DND-41 (cell line): ENCODE measurements at regions not wholly inside any gene's neighbourhood (a gene's known extent, or its start where the extent isn't known, plus 50 kb on each side); places are given as distances from the start of the nearest gene placed in this dataset.

ENCODE experiments used
- ATAC-seq: fragments of 200-7000 bp; cut with Tn5 transposase; 3 replicates; pipeline ENCODE4 v1.9.1; 2021; ENCODE audit warnings: low read depth; ENCODE audit not compliant: insufficient read depth
- DNase-seq: peaks from one replicate; pipeline ENCODE4 v3.0.0-alpha.2; 2020
- H2AFZ ChIP-seq: 2 replicates; pipeline ENCODE4 v1.6.0; 2012; ENCODE audit warnings: low read depth, low read length
- H3K27ac ChIP-seq: 2 replicates; pipeline ENCODE4 v1.5.1; 2012; ENCODE audit warnings: low read length, inconsistent platforms
- H3K27me3 ChIP-seq: fragments of 200-600 bp; sonication (generic); 2 replicates; pipeline ENCODE4 v1.6.0; 2012; ENCODE audit warnings: low read length, mild to moderate bottlenecking, inconsistent platforms; ENCODE audit not compliant: insufficient read depth, poor library complexity
- H3K36me3 ChIP-seq: 2 replicates; pipeline ENCODE4 v1.5.1; 2012; ENCODE audit warnings: low read length, inconsistent platforms; ENCODE audit not compliant: insufficient read depth
- H3K4me1 ChIP-seq: 2 replicates; pipeline ENCODE4 v1.5.1; 2012; ENCODE audit warnings: mild to moderate bottlenecking, low read length; ENCODE audit not compliant: insufficient read depth
- H3K4me2 ChIP-seq: 2 replicates; pipeline ENCODE4 v1.6.0; 2012; ENCODE audit warnings: mild to moderate bottlenecking, moderate library complexity, low read length, inconsistent platforms; ENCODE audit not compliant: insufficient read depth
- H3K4me3 ChIP-seq, 2 experiments: fragments of 200-600 bp in 1 of 2; shearing (Covaris generic) in 1 of 2; 2 replicates each; pipeline ENCODE4 v1.5.1; 2012 to 2016; ENCODE audit warnings: inconsistent platforms in 2 of 2, low read length in 2 of 2, mild to moderate bottlenecking in 2 of 2, low read depth in 1 of 2, moderate library complexity in 1 of 2
- H3K79me2 ChIP-seq: 2 replicates; pipeline ENCODE4 v1.6.0; 2012; ENCODE audit warnings: low read length, inconsistent platforms; ENCODE audit not compliant: insufficient read depth
- H3K9ac ChIP-seq: 2 replicates; pipeline ENCODE4 v1.6.0; 2012; ENCODE audit warnings: low read depth, mild to moderate bottlenecking, inconsistent platforms, low read length, moderate library complexity
- H3K9me3 ChIP-seq: 2 replicates; pipeline ENCODE4 v1.5.1; 2012; ENCODE audit warnings: low read length, moderate library complexity, mild to moderate bottlenecking, inconsistent platforms; ENCODE audit not compliant: insufficient read depth, severe bottlenecking
- H4K20me1 ChIP-seq: 2 replicates; pipeline ENCODE4 v1.6.0; 2012; ENCODE audit warnings: low read length; ENCODE audit not compliant: insufficient read depth
- EZH2 ChIP-seq: IDR thresholded peaks from 3 replicates; pipeline ENCODE4 v1.6.1; 2012; ENCODE audit warnings: borderline replicate concordance, low read depth, mild to moderate bottlenecking, moderate library complexity, low read length, inconsistent platforms; ENCODE audit not compliant: severe bottlenecking
- TF ChIP-seq, protein P1 (sequence below): IDR thresholded peaks from 2 replicates; pipeline ENCODE4 v1.5.1; 2012; ENCODE audit warnings: borderline replicate concordance, low read length, moderate library complexity, mild to moderate bottlenecking; ENCODE audit not compliant: poor library complexity, severe bottlenecking; ENCODE audit errors: extremely low read depth

DNA sequence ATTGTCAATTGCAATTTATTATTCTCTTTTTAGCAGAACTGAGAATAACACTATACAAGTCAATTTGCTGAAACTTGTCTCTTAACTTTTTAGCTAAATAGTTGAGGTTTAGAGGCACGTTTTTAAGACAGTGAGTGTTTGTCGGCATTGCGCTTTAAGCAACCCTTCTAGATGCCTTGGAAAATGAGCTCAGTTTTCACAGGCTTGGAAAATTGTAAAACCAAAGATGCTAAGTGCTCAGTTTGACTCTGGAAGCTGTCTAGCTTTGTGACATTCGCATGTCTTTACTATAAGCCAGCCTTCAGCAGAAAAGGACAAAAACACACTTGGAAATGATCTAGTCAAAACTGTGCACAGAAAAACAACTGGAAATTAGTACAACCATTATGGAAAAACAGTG, 500.4 kb downstream of the NEBL start:
- H3K4me2 ChIP-seq: no peak overlapping the region
- H3K36me3 ChIP-seq: no peaks in the 10 kb centered on the region
- no peaks in the 10 kb centered on the region for H3K9me3 ChIP-seq
- H3K27ac ChIP-seq: no peak overlapping the region
- no peak overlapping the region for H2AFZ ChIP-seq
- H4K20me1 ChIP-seq: no peaks in the 10 kb centered on the region
- no peaks in the 10 kb centered on the region for H3K79me2 ChIP-seq
- DNase-seq: no peak
- no peak overlapping the region for H3K4me3 ChIP-seq
- ATAC-seq: no peak
- H3K27me3 ChIP-seq: no peaks in the 10 kb centered on the region
- no peaks in the 10 kb centered on the region for H3K4me1 ChIP-seq
- TF ChIP-seq, protein P1, sequence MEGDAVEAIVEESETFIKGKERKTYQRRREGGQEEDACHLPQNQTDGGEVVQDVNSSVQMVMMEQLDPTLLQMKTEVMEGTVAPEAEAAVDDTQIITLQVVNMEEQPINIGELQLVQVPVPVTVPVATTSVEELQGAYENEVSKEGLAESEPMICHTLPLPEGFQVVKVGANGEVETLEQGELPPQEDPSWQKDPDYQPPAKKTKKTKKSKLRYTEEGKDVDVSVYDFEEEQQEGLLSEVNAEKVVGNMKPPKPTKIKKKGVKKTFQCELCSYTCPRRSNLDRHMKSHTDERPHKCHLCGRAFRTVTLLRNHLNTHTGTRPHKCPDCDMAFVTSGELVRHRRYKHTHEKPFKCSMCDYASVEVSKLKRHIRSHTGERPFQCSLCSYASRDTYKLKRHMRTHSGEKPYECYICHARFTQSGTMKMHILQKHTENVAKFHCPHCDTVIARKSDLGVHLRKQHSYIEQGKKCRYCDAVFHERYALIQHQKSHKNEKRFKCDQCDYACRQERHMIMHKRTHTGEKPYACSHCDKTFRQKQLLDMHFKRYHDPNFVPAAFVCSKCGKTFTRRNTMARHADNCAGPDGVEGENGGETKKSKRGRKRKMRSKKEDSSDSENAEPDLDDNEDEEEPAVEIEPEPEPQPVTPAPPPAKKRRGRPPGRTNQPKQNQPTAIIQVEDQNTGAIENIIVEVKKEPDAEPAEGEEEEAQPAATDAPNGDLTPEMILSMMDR: no peak
- no peak for TF ChIP-seq EZH2
- H3K9ac ChIP-seq: no peak overlapping the region

DNA sequence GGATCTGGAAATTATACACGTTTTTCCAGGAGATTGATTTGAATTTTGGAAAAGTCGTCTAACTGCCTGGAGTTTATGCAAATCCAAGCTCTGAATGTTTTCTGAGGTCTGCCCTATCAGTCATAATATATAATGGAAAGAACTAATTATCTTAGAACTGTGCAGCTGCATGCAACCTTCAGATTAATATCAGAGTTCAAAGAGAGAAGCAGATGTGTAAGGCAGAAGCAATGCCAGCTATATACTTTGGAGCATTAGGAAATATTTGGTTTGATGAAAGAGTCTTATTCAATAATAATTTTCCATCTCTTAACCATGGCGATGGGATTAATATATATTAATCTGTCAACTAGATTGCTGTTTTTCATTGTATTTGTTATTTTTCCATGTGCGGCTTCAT, 500.9 kb downstream of the NEBL start:
- H3K4me2 ChIP-seq: no peak overlapping the region
- DNase-seq (no peak), ATAC-seq (no peak)
- no peaks in the 10 kb centered on the region for H4K20me1 ChIP-seq
- no peaks in the 10 kb centered on the region for H3K79me2 ChIP-seq
- H3K27ac ChIP-seq: no peak overlapping the region
- H3K4me1 ChIP-seq: no peaks in the 10 kb centered on the region
- H3K9ac ChIP-seq: no peak overlapping the region
- H3K4me3 ChIP-seq: no peak overlapping the region
- no peak overlapping the region for H2AFZ ChIP-seq
- no peaks in the 10 kb centered on the region for H3K36me3 ChIP-seq
- no peaks in the 10 kb centered on the region for H3K9me3 ChIP-seq
- H3K27me3 ChIP-seq: no peaks in the 10 kb centered on the region
- TF ChIP-seq EZH2: no peak

DNA sequence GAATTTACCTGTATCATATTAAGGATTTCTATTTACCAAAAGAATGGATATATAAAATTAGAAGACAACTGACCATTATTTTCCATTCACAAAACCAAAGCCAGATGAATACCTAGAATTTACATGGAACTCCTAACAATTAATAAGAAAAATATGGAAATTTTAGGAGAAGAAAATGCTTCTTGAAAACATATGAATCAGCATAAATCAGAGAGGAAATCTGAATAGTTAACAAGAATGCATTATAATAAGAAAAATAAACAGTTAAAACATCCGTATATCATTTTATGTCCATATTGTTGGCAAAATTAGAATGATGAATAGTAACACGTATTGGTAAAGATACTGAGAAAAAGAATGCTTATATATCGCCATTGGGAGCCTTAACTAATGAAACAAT, 505.5 kb downstream of the NEBL start:
- H4K20me1 ChIP-seq: no peaks in the 10 kb centered on the region
- no peaks in the 10 kb centered on the region for H3K27me3 ChIP-seq
- no peaks in the 10 kb centered on the region for H3K79me2 ChIP-seq
- ATAC-seq: no peak
- peaks cover 2% of the 10 kb centered on the region for H3K9me3 ChIP-seq
- no peak overlapping the region for H3K9ac ChIP-seq
- H3K27ac ChIP-seq: no peak overlapping the region
- no peak overlapping the region for H3K4me2 ChIP-seq
- H2AFZ ChIP-seq: no peak overlapping the region
- no peak for DNase-seq
- TF ChIP-seq EZH2: no peak
- H3K36me3 ChIP-seq: no peaks in the 10 kb centered on the region
- no peak overlapping the region for H3K4me3 ChIP-seq
- no peaks in the 10 kb centered on the region for H3K4me1 ChIP-seq

DNA sequence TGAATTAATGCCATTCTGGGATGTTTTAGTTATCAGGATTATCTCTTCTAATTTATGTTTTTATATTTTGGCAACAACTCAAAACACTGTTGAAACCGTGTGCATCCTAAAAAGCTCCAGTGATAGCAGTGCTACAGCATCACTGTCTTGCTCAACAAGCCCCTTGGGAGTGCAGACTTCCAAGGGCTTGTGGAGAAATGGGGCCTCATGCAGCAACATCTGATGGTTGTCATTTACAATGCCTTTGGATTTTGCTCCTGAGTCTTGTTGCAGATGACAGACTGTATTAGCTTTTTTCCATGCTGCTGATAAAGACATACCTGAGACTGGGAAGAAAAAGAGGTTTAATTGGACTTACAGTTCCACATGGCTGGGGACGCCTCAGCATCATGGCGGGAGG, 515.4 kb downstream of the NEBL start:
- Histone ChIP-seq H3K4me2 (no peak overlapping the region), H3K9ac (no peak overlapping the region), H3K79me2 (no peaks in the 10 kb centered on the region), H4K20me1 (no peaks in the 10 kb centered on the region), H3K9me3 (peaks cover 6% of the 10 kb centered on the region), H3K27me3 (no peaks in the 10 kb centered on the region), H2AFZ (no peak overlapping the region), H3K36me3 (no peaks in the 10 kb centered on the region), H3K27ac (no peak overlapping the region), H3K4me3 (no peak overlapping the region), H3K4me1 (no peaks in the 10 kb centered on the region)
- DNase-seq (no peak), ATAC-seq (no peak)
- no peak for TF ChIP-seq EZH2
- TF ChIP-seq, protein P1: no peak
